H7 (cell line): ENCODE measurements at regions not wholly inside any gene's neighbourhood (a gene's known extent, or its start where the extent isn't known, plus 50 kb on each side); places are given as distances from the start of the nearest gene placed in this dataset.
A peak's percentile ranks its signal among the peaks of the same experiment; 100 is the strongest.

Experiments
- DNase-seq: peaks from one replicate; pipeline ENCODE4 v3.0.0; 2012
- H3K27me3 ChIP-seq: 2 replicates; pipeline ENCODE4 v1.6.0; 2011; ENCODE audit warnings: mild to moderate bottlenecking, low read length; ENCODE audit not compliant: control insufficient read depth, insufficient read depth
- H3K36me3 ChIP-seq: replicated peaks from 2 replicates; pipeline ENCODE4 v1.5.1; 2011; ENCODE audit warnings: low read length; ENCODE audit not compliant: control insufficient read depth, insufficient read depth
- H3K4me3 ChIP-seq: 2 replicates; pipeline ENCODE4 v1.5.1; 2011; ENCODE audit warnings: low read depth, mild to moderate bottlenecking, control low read depth, low read length, moderate library complexity; ENCODE audit not compliant: insufficient read depth

DNA sequence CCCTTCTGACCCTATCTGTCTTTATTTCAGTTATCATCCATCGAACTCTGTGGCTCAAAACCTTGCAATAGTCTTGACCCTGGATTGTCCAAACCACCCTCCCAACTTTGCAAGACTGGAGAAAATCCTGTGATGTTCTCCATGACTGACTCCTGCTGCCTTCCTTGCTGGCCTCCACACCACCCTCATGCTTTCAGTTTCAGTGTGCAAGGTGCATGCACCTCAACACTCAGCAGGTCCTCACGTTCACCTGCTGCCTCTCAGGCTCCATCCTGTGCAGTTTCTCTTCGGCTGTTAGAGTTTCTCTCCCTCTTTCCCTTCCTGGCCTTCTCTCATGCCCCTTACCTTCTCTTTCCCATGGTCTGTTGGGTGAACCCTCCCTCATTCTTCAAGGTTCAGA lies 59.4 kb upstream of the ASIC2 start:
- DNase-seq = no peak
- Histone ChIP-seq H3K27me3 (no peaks in the 10 kb centered on the region), H3K36me3 (no peaks in the 10 kb centered on the region), H3K4me3 (no peak overlapping the region)

DNA sequence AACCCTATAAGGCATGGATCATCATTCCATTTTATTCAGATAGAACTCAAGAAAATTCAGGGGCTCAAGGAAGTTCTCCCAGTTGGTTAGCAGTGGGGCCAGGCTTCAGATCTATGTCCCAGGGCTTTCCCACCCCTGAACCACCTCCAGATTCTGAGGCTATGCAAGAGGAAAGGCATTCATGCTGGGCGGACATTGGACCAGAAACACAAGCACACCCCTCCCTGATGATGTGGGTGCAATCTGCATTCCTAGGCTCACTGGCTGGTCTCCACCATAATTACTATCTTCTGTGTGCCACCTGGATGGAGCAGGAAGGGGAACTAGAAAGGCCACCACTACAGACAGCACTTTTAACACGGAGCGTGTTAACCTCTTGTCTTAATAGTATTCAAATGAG lies 63.2 kb upstream of the ASIC2 start:
- no peaks in the 10 kb centered on the region for H3K36me3 ChIP-seq
- DNase-seq = no peak
- H3K27me3 ChIP-seq = no peaks in the 10 kb centered on the region
- no peak overlapping the region for H3K4me3 ChIP-seq

DNA sequence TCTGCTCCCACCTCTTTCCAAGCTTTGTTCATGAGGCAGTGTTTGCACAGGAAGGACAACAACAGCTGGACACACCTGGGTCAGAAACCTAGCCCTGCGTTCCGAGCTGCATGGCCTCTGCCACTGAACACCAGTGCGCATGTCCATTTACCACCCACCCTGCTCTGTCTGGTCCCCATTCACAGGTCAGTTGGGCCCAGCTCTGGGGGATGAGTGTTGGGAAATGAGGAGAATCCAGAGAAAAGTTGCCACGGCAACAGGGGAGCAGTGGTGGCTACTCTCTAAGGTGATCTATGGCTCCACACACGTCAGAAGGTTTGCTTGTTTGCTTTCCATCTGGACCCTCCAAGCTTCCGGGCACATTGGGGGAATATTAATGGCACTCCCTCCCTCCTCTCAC lies 70.4 kb upstream of the ASIC2 start:
- no peaks in the 10 kb centered on the region for H3K36me3 ChIP-seq
- no peak for DNase-seq
- H3K4me3 ChIP-seq = no peak overlapping the region
- H3K27me3 ChIP-seq = no peaks in the 10 kb centered on the region; the same call in 1 of the 2 replicates

DNA sequence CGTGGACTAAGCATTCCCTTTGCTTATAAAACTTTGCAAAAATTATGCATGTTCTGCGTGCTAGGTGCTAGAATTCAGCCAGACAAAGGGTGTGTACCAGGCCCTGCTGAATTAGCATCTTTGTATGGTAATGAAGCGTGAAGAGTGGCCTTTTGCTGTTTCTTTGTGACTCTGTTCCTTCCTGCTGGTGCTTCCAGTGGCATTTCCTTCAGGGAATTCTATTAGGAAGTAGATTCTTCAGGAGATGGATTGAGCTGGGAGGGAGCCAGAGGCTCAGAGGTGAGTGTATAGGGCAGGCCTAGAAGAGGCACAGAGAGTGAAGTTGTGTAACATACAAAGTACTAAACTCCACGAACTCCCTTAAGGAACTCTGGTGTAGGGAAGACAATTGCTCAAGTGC lies 73.9 kb upstream of the ASIC2 start:
- Histone ChIP-seq H3K36me3 (no peaks in the 10 kb centered on the region), H3K4me3 (no peak overlapping the region), H3K27me3 (no peaks in the 10 kb centered on the region; the same call in 1 of the 2 replicates)
- DNase-seq = no peak

DNA sequence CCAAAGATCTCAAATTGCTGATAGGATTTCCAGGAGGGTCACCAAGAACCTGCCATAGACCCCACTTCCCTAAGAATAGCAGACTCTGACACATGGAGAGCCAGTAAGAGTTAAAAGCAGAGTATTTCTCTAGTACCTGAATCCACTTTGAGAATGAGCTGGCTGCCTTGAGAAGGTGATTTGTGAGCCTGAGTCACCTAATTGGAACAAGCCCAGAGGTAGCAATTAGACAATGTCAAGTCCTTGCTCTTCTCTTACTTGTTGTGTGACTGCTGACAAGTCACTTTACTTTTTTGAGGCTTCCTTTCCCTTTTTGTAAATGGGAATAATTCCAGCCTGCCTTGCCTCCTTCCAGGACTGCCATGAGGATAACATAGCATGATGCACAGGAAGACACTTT lies 76.1 kb upstream of the ASIC2 start:
- Histone ChIP-seq H3K4me3 (no peak overlapping the region), H3K27me3 (no peaks in the 10 kb centered on the region), H3K36me3 (no peaks in the 10 kb centered on the region)
- DNase-seq = no peak

DNA sequence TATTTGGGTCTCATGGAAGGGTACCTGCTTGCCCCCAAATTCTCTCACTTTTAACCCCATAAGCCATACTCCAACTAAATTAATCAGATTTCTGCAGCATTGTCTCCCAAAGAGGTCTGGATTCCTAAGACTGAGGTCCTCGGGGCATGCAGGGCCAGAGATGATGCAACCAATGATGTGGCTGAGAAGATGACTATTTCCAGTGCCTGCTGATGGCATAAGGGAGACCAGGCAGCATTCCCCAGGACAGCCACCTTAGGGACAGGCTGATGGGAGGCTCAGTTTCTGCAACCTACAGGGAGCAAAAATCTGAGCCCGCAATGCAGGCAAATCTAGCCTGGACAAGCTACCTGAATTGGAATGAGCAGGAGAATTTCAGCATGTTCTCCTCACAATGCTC lies 76.8 kb upstream of the ASIC2 start:
- H3K36me3 ChIP-seq = no peaks in the 10 kb centered on the region
- DNase-seq = no peak
- H3K27me3 ChIP-seq = no peaks in the 10 kb centered on the region
- H3K4me3 ChIP-seq = no peak overlapping the region

DNA sequence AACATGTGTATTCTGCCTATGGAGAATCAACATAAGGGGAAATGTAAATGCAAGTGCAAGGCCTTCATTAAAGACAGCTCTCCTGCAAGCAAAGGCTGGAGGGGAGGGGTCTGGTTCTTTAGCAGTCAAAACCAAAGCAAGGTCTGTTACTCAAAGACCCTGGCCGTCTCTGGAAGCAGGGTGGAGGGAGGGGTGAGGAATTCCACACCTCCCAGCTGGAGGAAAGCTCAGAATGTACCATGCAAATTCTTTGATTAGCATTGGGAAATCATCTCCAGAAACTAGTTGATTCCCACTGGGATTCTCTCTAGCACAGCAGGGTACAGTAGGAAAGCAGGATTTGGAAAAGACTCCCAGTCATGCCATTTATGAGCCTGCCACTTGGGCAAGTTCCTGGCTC lies 77.3 kb upstream of the ASIC2 start:
- H3K36me3 ChIP-seq = no peaks in the 10 kb centered on the region
- H3K4me3 ChIP-seq = no peak overlapping the region
- H3K27me3 ChIP-seq = no peaks in the 10 kb centered on the region
- peak; percentile 46 for DNase-seq

GRCh38 chr17:33371377-33371776 lies 78.3 kb upstream of the ASIC2 start:
- no peaks in the 10 kb centered on the region for H3K27me3 ChIP-seq
- no peaks in the 10 kb centered on the region for H3K36me3 ChIP-seq
- H3K4me3 ChIP-seq = no peak overlapping the region
- DNase-seq = no peak

DNA sequence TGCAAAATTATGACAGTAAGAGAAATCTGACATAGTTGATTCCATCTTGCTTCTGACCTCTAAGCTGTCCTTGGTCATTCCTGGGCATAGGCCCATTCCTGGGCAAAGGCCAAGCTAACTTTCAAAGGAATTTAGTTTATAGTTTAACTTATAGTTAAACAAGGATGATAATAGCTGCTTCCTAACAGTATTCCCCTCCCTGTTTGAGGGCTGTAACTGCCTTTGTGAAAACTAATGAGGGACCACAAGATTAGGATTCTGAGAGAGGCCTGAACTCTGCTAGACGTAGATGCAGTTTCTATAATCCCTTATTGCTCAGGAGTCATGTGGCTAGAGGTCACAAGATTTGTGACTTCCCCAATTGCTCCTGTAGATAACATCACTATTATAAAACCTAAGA lies 80.2 kb upstream of the ASIC2 start:
- no peak for DNase-seq
- Histone ChIP-seq H3K27me3 (no peaks in the 10 kb centered on the region), H3K36me3 (no peaks in the 10 kb centered on the region), H3K4me3 (no peak overlapping the region)

DNA sequence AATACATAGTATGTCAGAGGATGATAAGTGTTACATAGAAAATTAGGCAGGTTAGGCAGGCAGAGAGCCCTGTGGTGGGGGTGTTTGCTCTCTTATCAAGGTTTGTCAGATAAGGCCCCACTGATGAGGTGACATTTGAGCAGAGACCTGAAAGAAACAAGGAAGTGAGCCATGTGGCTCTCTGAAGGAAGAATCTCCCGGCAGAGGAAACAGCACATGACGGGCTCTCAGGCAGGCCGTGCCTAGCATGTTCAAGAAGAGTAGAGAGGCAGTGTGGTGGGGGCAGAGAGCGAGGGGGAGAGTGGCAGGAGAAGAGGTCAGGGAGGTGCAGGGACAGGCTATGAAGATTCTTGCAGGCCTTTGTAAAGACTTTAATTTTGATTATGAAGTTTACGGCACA lies 82.0 kb upstream of the ASIC2 start:
- no peak for DNase-seq
- Histone ChIP-seq H3K27me3 (no peaks in the 10 kb centered on the region), H3K4me3 (no peak overlapping the region), H3K36me3 (no peaks in the 10 kb centered on the region)

GRCh38 chr17:33375783-33376182 lies 82.7 kb upstream of the ASIC2 start:
- no peak for DNase-seq
- H3K36me3 ChIP-seq = no peaks in the 10 kb centered on the region
- H3K4me3 ChIP-seq = no peak overlapping the region
- no peaks in the 10 kb centered on the region for H3K27me3 ChIP-seq

DNA sequence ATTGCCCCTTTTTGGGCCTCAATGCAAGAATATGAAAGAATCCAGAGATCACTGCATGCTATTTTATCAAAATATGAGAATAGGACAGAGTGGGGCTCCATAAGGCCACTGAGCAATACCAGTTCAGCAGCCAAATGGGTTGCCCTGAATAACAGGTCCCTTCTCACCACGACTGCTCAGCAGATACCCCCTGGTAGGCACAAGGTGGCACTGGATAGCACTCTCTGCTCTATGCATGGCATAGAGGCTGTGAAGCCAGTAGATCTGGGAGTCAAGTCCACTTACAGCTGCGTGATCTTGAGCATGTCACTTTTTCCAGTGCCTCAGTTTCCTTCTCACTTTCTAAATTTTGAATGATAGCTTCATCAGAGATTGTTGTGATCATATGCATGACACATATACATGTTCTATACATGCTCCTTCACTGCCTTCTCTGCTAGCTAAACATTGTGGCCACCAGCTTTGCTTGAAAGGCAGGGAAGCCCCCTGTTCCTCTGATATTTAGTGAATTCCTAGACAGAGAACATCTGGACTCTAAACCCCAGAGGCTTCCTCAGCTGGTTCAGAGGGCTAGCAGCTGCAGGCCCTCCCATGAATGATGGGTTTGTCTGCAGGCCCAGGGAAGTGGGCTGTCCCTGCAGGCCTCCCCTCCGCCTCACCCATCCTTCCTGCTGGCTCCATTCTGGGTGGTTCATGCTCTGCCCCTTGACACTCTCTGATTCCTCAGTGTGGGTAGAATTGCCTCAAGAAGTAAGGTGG lies 84.9 kb upstream of the ASIC2 start:
- H3K4me3 ChIP-seq = no peak overlapping the region
- no peaks in the 10 kb centered on the region for H3K27me3 ChIP-seq
- no peaks in the 10 kb centered on the region for H3K36me3 ChIP-seq
- no peak for DNase-seq

DNA sequence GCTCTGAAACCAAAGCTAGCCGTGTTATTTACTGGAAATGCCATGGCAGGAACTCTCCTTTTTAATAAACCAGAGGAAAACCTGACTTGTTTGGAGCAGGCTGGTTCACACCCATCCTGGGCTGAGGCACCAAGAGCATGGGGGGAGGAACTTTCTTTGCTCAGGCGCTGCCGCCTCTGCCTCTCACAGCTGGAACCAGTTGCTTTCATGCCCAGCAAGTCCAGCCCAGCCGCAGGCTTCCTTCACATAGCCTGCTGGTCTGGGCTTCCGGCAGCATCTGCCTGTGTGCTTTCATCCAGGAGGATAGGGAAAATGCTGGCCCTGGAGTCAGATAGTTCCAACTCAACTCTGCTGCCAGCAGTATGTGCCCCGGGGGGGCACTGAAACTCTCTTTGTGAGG lies 88.1 kb upstream of the ASIC2 start:
- no peak overlapping the region for H3K4me3 ChIP-seq
- no peaks in the 10 kb centered on the region for H3K27me3 ChIP-seq
- DNase-seq = peak; percentile 53
- no peaks in the 10 kb centered on the region for H3K36me3 ChIP-seq

DNA sequence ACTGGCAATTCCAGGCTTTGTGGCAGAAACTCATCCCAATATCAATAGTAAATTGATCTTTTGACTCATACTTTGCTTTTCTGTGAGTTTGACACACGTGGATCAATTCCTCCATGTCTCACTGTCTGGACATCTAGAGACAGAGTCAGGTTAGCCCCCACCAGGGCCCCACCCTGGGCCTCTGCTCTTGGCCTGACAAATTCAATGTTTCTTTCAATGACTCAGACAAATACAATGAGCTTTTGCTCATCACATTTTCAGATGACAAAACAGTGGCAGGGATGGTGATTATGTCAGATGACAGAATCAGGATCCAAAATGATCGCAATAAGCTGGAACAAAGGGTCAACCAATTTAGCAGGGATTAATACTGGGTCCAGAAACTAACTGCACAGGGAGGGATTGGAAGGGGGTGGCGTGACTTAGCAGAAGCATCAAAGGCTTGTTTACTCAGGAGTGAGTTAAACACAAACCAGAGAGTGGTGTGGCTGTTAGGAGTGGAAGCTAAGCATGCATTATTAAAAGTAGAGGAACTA lies 90.5 kb upstream of the ASIC2 start:
- Histone ChIP-seq H3K36me3 (no peaks in the 10 kb centered on the region), H3K27me3 (no peaks in the 10 kb centered on the region), H3K4me3 (no peak overlapping the region)
- no peak for DNase-seq

DNA sequence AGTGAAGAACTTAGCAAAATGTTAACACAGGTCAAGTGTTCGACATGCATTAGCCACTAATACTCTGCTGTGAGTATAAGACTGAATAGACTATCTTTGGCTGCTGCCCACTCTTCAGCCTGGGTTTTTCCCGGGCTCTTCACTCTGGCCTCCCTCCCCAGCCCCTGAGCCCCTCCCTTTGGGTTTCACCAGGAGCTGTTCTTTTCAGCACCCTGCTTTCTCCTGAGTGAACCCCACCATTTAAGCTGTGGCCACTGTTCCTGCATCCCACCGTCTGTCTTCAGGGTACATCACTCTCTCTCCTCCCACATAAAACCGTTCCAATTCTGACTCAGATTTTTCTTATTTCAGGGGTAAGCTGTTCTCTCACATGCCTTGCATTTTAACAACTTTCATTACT lies 92.0 kb upstream of the ASIC2 start:
- Histone ChIP-seq H3K36me3 (no peaks in the 10 kb centered on the region), H3K4me3 (no peak overlapping the region), H3K27me3 (no peaks in the 10 kb centered on the region)
- peak; percentile 38 for DNase-seq

GRCh38 chr17:33385713-33386112 lies 92.6 kb upstream of the ASIC2 start:
- DNase-seq = no peak
- Histone ChIP-seq H3K27me3 (no peaks in the 10 kb centered on the region), H3K4me3 (no peak overlapping the region), H3K36me3 (no peaks in the 10 kb centered on the region)
